HepG2 (cell line): ENCODE measurements at regions not wholly inside any gene's neighbourhood (a gene's known extent, or its start where the extent isn't known, plus 50 kb on each side); places are given as distances from the start of the nearest gene placed in this dataset.

Experiments
- ATAC-seq: fragments of 200-7000 bp; cut with Tn5 transposase; 3 replicates; pipeline ENCODE4 v1.9.1; 2020; ENCODE audit warnings: mild to moderate bottlenecking, moderate library complexity
- BruUV-seq: library from RNA; stranded (reverse); fragments of 400-500 nt; replicated peaks from 2 replicates; lab custom pipeline; 2021; lab: Mats Ljungman, UMichigan
- CTCF ChIA-PET: fragments of 300-600 bp; formaldehyde crosslinking; extraction: SDS; loops from one replicate; lab custom pipeline; 2021; ENCODE audit warnings: low total read pairs, inconsistent platforms, low intra/inter-chr PET ratio; lab: Yijun Ruan, JAX
- POLR2A ChIA-PET: fragments of 350-600 bp; sonication (Branson Sonifier 250); formaldehyde crosslinking; loops from one replicate; lab custom pipeline; 2020; ENCODE audit warnings: antibody characterized with exemption, inconsistent platforms; lab: Yijun Ruan, JAX
- DNase-seq: peaks from one replicate; pipeline ENCODE4 v3.0.0-alpha.2; 2015; ENCODE audit warnings: low spot score
- FAIRE-seq: peaks from 3 replicates; lab custom pipeline; 2011; peaks lifted over from hg19 to GRCh38; lab: Jason Lieb, UNC
- H2AFZ ChIP-seq: one replicate; pipeline ENCODE4 v1.6.1; 2011; ENCODE audit warnings: low read length, inconsistent platforms
- H3K27ac ChIP-seq: fragments of 300-600 bp; 3 replicates; pipeline ENCODE4 v1.8.0; 2011; ENCODE audit warnings: mixed run types, mild to moderate bottlenecking, mixed read lengths, low read length, inconsistent platforms; ENCODE audit not compliant: insufficient read depth; ENCODE audit errors: extremely low read length
- H3K27me3 ChIP-seq, 2 experiments: fragments of 200-600 bp in 1 of 2; 2 replicates in 1 of 2; 3 replicates in 1 of 2; pipeline versions ENCODE4 v1.6.0 to v1.8.0; 2011; ENCODE audit warnings: low read length in 2 of 2, mild to moderate bottlenecking in 2 of 2, moderate library complexity in 2 of 2, inconsistent platforms in 1 of 2; ENCODE audit not compliant: insufficient read depth in 2 of 2, control insufficient read depth in 1 of 2
- H3K36me3 ChIP-seq, 2 experiments: fragments of 200-600 bp in 1 of 2; replicated peaks in 1 of 2; 2 replicates in 1 of 2; 3 replicates in 1 of 2; pipeline versions ENCODE4 v1.5.1 to v1.8.0; 2011; ENCODE audit warnings: low read length in 2 of 2, inconsistent platforms in 1 of 2; ENCODE audit not compliant: insufficient read depth in 2 of 2, control insufficient read depth in 1 of 2
- H3K4me1 ChIP-seq: 2 replicates; pipeline ENCODE4 v1.5.1; 2012; ENCODE audit warnings: low read length, inconsistent platforms; ENCODE audit not compliant: insufficient read depth
- H3K4me2 ChIP-seq: 2 replicates; pipeline ENCODE4 v1.6.0; 2011; ENCODE audit warnings: low read depth, low read length, inconsistent platforms
- H3K4me3 ChIP-seq, 3 experiments: fragments of 200-600 bp in 1 of 3; sonication (generic), shearing (Covaris generic) in 1 of 3; replicated peaks in 1 of 3; 2 replicates each; pipeline ENCODE4 v1.5.1; 2011 to 2016; ENCODE audit warnings: low read length in 3 of 3, inconsistent platforms in 2 of 3, low read depth in 2 of 3, mild to moderate bottlenecking in 2 of 3, control low read depth in 1 of 3, mixed read lengths in 1 of 3; ENCODE audit not compliant: insufficient read depth in 1 of 3
- H3K79me2 ChIP-seq: one replicate; pipeline ENCODE4 v1.6.1; 2011; ENCODE audit warnings: low read length, inconsistent platforms; ENCODE audit not compliant: insufficient read depth
- H3K9ac ChIP-seq: 2 replicates; pipeline ENCODE4 v1.6.0; 2011; ENCODE audit warnings: mild to moderate bottlenecking, low read depth, low read length, inconsistent platforms; ENCODE audit not compliant: insufficient read depth
- H3K9me3 ChIP-seq: 2 replicates; pipeline ENCODE4 v1.5.1; 2012; ENCODE audit warnings: mild to moderate bottlenecking, low read length
- H4K20me1 ChIP-seq: 2 replicates; pipeline ENCODE4 v1.6.0; 2011; ENCODE audit warnings: inconsistent platforms, mild to moderate bottlenecking, low read length, moderate library complexity; ENCODE audit not compliant: insufficient read depth
- AKNA ChIP-seq: sonication (generic); formaldehyde crosslinking; IDR thresholded peaks from 2 replicates; pipeline ENCODE4 v1.4.0; 2020; ENCODE audit warnings: missing genetic modification reagents, borderline replicate concordance
- CTCF ChIP-seq: sonication (generic); formaldehyde crosslinking; IDR thresholded peaks from 2 replicates; pipeline ENCODE4 v1.5.0; 2020; ENCODE audit warnings: mild to moderate bottlenecking, missing genetic modification reagents, moderate library complexity
- RAD51 ChIP-seq: fragments of 450-650 bp; IDR thresholded peaks from 2 replicates; pipeline ENCODE4 v1.6.1; 2016; ENCODE audit warnings: borderline replicate concordance
- RBFOX2 ChIP-seq: fragments of 200-400 bp; formaldehyde crosslinking; IDR thresholded peaks from 2 replicates; pipeline ENCODE4 v1.6.1; 2017; ENCODE audit warnings: low read depth, mild to moderate bottlenecking, low read length
- USF2 ChIP-seq, 2 experiments: sonication (generic) in 1 of 2; formaldehyde crosslinking in 1 of 2; IDR thresholded peaks; 2 replicates each; pipeline versions ENCODE4 v1.5.1 to v1.6.1; 2011 to 2020; ENCODE audit warnings: borderline replicate concordance in 1 of 2, low read depth in 1 of 2, low read length in 1 of 2, mild to moderate bottlenecking in 1 of 2, missing genetic modification reagents in 1 of 2, moderate library complexity in 1 of 2
- ZNF761 ChIP-seq: sonication (generic); formaldehyde crosslinking; conservative IDR thresholded peaks from 2 replicates; pipeline ENCODE4 v1.4.0; 2020; ENCODE audit warnings: mild to moderate bottlenecking, missing genetic modification reagents
- WGBS: methylation state at CpG from one replicate; pipeline ENCODE4 v1.1.6; 2017; ENCODE audit warnings: low lambda C conversion rate; 5-methylcytosine and 5-hydroxymethylcytosine counted together
- in situ Hi-C: cut with HindIII; loops from 2 replicates; pipeline ENCODE4 v1.10.0; 2017; ENCODE audit warnings: low pct_unique_long_range_greater_than_20kb; ENCODE audit not compliant: extremely low pct_ligation_motif_present
- intact Hi-C: fragments of 100-400 bp; cut with micrococcal nuclease; formaldehyde crosslinking; loops from one replicate; pipeline ENCODE4 v1.10.0; 2022; ENCODE audit not compliant: unreplicated experiment

GRCh38 chr4:96787766-96788165, 947.9 kb downstream of the PDHA2 start:
- Histone ChIP-seq H3K27me3 (no peaks in the 10 kb centered on the region), H3K9ac (no peak overlapping the region), H3K9me3 (peaks cover 15% of the 10 kb centered on the region), H3K27ac (no peak overlapping the region), H4K20me1 (no peaks in the 10 kb centered on the region), H3K36me3 (no peaks in the 10 kb centered on the region), H2AFZ (no peak overlapping the region), H3K4me1 (no peaks in the 10 kb centered on the region), H3K79me2 (no peaks in the 10 kb centered on the region), H3K4me3 (no peak overlapping the region), H3K4me2 (no peak overlapping the region)
- intact Hi-C loops (no loop called here), in situ Hi-C loops (no loop called here)
- TF ChIP-seq RAD51 = peak; percentile 84
- no peak for TF ChIP-seq CTCF (CRISPR knock-in tag)
- TF ChIP-seq ZNF761 = no peak
- TF ChIP-seq RBFOX2 = no peak
- TF ChIP-seq AKNA (CRISPR knock-in tag) = no peak
- TF ChIP-seq USF2 (IDR thresholded peaks at IDR 0.05; ENCODE audit: low read depth, low read length) = peak; percentile 16; the same call in 1 of the 2 replicates
- no peak for TF ChIP-seq USF2 (CRISPR knock-in tag; IDR thresholded peaks at IDR 0.05; ENCODE audit: borderline replicate concordance)
- POLR2A ChIA-PET = no interaction called here
- WGBS = 0% methylated on average over 1 of the region's 1 CpG
- DNase-seq (no peak), ATAC-seq (no peak), FAIRE-seq (no peak)
- no TSS peak for BruUV-seq
- CTCF ChIA-PET = no interaction called here
